Left ventricle myocardium inferior (tissue), 1 donor: ENCODE measurements at regions not wholly inside any gene's neighbourhood (a gene's known extent, or its start where the extent isn't known, plus 50 kb on each side); places are given as distances from the start of the nearest gene placed in this dataset.

ENCODE experiments used
- DNase-seq: peaks from one replicate; pipeline ENCODE4 v3.0.0-alpha.2; 2020
- H3K27ac ChIP-seq: fragments of 200-600 bp; replicated peaks from 2 replicates; pipeline ENCODE4 v1.8.0; 2021
- H3K27me3 ChIP-seq: fragments of 200-600 bp; 2 replicates; pipeline ENCODE4 v1.8.0; 2021; ENCODE audit warnings: low read depth
- H3K36me3 ChIP-seq: fragments of 200-600 bp; 2 replicates; pipeline ENCODE4 v1.8.0; 2021
- H3K4me1 ChIP-seq: fragments of 200-600 bp; 2 replicates; pipeline ENCODE4 v1.8.0; 2021
- H3K4me3 ChIP-seq: fragments of 200-600 bp; 2 replicates; pipeline ENCODE4 v1.8.0; 2021; ENCODE audit warnings: mild to moderate bottlenecking, moderate library complexity
- H3K9me3 ChIP-seq: fragments of 200-600 bp; replicated peaks from 2 replicates; pipeline ENCODE4 v1.8.0; 2021
- intact Hi-C: fragments of 100-400 bp; cut with micrococcal nuclease; formaldehyde crosslinking; loops from one replicate; pipeline ENCODE4 v1.11.0; 2022
- TF ChIP-seq, protein P1 (sequence below): fragments of 200-600 bp; IDR thresholded peaks from 2 replicates; pipeline ENCODE4 v1.8.0; 2021; ENCODE audit warnings: antibody characterized with exemption, mild to moderate bottlenecking, borderline replicate concordance
- donor health status: DM: no; HTN: yes; CAD: no; lungs with severe emphysema.

DNA sequence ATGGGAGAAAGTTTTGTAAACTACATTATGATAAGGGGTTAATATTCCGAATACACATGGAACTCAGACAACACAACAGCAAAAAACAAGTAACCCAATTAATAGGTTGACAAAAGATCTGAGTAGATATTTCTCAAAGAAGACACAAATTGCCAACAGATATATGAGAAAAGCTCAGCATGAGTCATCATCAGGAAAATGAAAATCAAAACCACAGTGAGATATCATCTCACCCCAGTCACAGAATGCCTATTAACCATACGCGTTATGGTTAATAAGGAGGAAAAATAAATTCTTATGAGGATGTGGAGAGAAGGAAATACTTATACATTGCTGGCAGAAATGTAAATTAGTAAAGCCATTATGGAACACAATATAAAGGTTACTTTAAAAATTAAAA is 695.0 kb downstream of the COL12A1 start:
- intact Hi-C loops = no loop called here
- H3K27me3 ChIP-seq = no peaks in the 10 kb centered on the region
- no peak for DNase-seq
- TF ChIP-seq, protein P1, sequence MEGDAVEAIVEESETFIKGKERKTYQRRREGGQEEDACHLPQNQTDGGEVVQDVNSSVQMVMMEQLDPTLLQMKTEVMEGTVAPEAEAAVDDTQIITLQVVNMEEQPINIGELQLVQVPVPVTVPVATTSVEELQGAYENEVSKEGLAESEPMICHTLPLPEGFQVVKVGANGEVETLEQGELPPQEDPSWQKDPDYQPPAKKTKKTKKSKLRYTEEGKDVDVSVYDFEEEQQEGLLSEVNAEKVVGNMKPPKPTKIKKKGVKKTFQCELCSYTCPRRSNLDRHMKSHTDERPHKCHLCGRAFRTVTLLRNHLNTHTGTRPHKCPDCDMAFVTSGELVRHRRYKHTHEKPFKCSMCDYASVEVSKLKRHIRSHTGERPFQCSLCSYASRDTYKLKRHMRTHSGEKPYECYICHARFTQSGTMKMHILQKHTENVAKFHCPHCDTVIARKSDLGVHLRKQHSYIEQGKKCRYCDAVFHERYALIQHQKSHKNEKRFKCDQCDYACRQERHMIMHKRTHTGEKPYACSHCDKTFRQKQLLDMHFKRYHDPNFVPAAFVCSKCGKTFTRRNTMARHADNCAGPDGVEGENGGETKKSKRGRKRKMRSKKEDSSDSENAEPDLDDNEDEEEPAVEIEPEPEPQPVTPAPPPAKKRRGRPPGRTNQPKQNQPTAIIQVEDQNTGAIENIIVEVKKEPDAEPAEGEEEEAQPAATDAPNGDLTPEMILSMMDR = no peak
- H3K27ac ChIP-seq = no peak overlapping the region
- H3K9me3 ChIP-seq = peaks cover 73% of the 10 kb centered on the region
- H3K36me3 ChIP-seq = no peaks in the 10 kb centered on the region
- H3K4me1 ChIP-seq = no peaks in the 10 kb centered on the region
- H3K4me3 ChIP-seq = no peak overlapping the region

DNA sequence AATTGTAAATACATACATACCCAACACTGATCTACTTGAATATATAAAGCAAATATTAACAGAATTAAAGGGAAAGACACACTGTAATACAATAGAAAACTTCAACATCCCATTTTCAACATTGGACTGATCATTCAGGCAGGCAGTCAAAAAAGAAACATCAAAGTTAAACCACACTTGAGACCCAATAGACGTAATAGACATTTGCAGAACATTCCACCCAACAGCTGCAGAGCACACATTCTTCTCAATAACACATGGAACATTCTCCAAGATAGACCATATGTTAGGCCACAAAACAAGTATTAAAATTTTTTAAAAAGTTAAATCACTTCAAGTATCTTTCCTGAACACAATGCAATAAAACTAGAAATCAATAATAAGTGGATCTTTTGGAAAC is 698.2 kb downstream of the COL12A1 start:
- H3K4me1 ChIP-seq = no peaks in the 10 kb centered on the region
- H3K27me3 ChIP-seq = no peaks in the 10 kb centered on the region
- intact Hi-C loops = no loop called here
- H3K9me3 ChIP-seq = peaks cover 74% of the 10 kb centered on the region
- no peak overlapping the region for H3K27ac ChIP-seq
- TF ChIP-seq, protein P1 = no peak
- DNase-seq = no peak
- H3K36me3 ChIP-seq = no peaks in the 10 kb centered on the region
- no peak overlapping the region for H3K4me3 ChIP-seq

DNA sequence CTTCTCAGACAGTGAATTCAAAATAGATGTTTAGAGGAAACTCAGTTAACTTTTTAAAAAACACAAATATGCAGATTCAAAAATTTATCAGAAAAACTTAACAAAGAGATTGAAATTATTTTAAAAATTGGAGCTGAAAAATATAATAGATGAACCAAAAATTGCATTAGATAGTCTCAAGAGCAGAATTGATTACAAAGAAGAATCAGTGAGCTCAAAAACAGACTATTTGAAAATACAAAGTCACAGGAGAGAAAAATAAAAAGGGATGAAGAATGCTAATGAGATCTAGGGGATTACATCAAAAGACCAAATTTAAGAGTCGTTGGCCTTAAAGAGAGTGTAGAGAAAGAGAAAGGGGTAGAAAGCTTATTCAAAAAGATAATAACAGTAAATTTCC is 700.5 kb downstream of the COL12A1 start:
- peaks cover 65% of the 10 kb centered on the region for H3K9me3 ChIP-seq
- no peak for DNase-seq
- no peak overlapping the region for H3K27ac ChIP-seq
- intact Hi-C loops = no loop called here
- no peaks in the 10 kb centered on the region for H3K4me1 ChIP-seq
- H3K36me3 ChIP-seq = no peaks in the 10 kb centered on the region
- TF ChIP-seq, protein P1 = no peak
- no peak overlapping the region for H3K4me3 ChIP-seq
- no peaks in the 10 kb centered on the region for H3K27me3 ChIP-seq

DNA sequence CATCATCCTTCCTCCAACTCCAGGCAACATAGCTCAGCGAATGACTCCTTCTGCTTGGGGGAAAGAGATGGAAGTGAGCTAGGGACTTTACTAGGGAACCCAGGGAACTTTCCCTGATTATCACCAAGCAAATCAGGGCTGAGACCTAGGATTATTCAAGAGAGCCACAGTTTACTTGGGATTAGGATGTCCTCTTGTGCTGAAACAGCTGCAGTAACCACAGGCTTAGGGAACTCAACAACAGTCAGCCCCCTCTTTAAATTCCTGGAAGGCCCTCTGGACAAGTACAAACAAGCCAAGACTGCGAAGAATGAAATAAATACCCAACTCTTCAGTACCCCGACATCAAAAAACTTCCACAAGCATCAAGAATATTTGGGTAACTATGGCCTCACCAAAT is 700.9 kb downstream of the COL12A1 start:
- peaks cover 60% of the 10 kb centered on the region for H3K9me3 ChIP-seq
- no peak overlapping the region for H3K27ac ChIP-seq
- H3K4me1 ChIP-seq = no peaks in the 10 kb centered on the region
- H3K4me3 ChIP-seq = no peak overlapping the region
- intact Hi-C loops = no loop called here
- no peaks in the 10 kb centered on the region for H3K36me3 ChIP-seq
- H3K27me3 ChIP-seq = no peaks in the 10 kb centered on the region
- TF ChIP-seq, protein P1 = no peak
- DNase-seq = no peak

DNA sequence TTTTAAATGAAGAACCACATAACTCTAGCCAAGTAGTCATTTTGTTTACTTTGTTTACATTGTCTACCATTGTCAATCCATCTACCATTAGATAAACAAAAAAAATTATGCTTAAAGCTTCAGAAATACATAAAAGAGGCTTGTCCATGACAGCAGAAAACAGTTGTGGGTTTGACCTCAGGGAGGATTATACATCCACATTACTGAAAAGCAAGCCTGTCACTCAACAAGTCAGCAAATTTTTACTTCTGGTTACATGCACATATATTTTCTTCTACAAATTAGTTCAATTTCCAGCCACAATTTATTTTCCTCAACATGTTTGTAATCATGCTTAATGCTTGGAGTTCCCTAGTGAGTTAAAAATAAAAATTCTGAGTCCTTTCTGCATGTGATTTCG is 713.3 kb downstream of the COL12A1 start:
- Histone ChIP-seq H3K36me3 (no peaks in the 10 kb centered on the region), H3K27ac (no peak overlapping the region), H3K4me1 (no peaks in the 10 kb centered on the region), H3K27me3 (no peaks in the 10 kb centered on the region), H3K9me3 (peaks cover 16% of the 10 kb centered on the region), H3K4me3 (no peak overlapping the region)
- DNase-seq = no peak
- intact Hi-C loops = no loop called here
- TF ChIP-seq, protein P1 = no peak
